LNCAP (cell line): ENCODE measurements at regions not wholly inside any gene's neighbourhood (a gene's known extent, or its start where the extent isn't known, plus 50 kb on each side); places are given as distances from the start of the nearest gene placed in this dataset.

Experiments
- TF ChIP-seq, protein P1 (sequence below): fragments of 450-650 bp; IDR thresholded peaks from 2 replicates; pipeline ENCODE4 v1.5.1; 2017; ENCODE audit warnings: mild to moderate bottlenecking

DNA sequence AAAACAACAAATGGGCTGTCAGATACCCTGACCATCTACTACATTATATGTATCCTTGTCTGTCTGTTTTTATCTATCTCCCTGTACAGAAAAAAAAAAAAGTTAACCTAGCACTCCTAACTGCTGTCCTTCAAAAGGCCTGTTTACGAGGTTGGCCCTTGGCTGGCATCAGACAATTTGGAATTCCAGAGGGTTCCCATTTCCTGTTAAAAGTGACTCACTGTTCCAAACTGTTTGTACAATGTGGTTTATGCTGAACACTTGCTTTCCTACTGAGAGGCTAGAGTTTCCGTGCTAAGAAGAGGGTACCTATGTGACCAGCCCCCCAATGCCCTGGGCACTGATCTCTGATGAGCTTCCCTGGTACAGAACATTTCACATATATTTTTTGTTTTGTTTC, 65.9 kb upstream of the HMGXB4 start:
- TF ChIP-seq, protein P1, sequence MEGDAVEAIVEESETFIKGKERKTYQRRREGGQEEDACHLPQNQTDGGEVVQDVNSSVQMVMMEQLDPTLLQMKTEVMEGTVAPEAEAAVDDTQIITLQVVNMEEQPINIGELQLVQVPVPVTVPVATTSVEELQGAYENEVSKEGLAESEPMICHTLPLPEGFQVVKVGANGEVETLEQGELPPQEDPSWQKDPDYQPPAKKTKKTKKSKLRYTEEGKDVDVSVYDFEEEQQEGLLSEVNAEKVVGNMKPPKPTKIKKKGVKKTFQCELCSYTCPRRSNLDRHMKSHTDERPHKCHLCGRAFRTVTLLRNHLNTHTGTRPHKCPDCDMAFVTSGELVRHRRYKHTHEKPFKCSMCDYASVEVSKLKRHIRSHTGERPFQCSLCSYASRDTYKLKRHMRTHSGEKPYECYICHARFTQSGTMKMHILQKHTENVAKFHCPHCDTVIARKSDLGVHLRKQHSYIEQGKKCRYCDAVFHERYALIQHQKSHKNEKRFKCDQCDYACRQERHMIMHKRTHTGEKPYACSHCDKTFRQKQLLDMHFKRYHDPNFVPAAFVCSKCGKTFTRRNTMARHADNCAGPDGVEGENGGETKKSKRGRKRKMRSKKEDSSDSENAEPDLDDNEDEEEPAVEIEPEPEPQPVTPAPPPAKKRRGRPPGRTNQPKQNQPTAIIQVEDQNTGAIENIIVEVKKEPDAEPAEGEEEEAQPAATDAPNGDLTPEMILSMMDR: no peak

DNA sequence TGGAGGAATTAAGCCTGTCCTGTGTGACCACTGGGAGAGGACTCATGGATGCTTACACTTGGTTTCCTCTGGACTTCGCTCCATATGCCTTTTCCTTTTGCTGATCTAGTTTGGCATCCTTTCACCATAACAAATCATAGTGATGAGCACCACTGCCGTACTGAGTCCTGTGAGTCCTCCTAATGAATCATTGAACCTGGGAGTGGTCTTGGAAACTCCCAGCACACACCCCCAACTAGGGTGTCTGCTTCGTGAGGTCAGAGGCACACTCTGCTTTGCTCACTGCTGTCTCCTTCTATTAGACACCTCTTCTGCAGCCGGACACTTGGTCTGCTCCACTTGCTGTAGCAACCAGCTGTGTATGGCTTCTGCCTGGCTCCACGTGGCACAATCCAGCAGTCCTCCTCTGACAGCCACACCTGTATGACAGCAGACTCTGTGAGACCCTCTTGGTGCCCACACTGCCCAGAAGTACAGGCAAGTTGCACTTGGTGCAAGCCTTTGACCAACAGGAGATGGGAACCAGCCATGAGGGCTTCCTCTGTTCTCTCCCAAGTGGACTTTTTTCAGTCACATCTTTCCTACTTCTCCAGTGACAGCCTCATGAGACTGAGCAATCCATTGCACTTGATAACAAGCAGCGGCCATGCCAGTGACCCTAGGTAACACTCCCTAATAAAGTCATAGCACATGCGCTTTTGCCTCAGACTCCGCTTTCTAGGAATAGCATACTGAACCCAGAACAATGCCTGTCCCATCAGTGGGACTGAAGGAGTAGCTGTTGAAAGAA, 65.0 kb upstream of the HMGXB4 start:
- TF ChIP-seq, protein P1: no peak

DNA sequence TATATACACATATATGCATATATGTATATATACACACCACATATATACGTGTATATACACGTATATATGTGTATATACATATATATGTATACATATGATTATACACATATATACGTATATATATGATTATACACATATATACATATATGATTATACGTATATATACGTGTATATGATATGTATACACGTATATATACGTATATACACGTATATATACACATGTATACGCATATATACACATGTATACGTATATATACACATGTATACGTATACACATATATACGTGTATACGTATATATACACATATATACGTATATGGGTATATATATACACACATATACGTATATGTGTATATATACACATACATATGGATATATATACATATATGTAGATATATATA, 62.1 kb upstream of the HMGXB4 start:
- TF ChIP-seq, protein P1: no peak

DNA sequence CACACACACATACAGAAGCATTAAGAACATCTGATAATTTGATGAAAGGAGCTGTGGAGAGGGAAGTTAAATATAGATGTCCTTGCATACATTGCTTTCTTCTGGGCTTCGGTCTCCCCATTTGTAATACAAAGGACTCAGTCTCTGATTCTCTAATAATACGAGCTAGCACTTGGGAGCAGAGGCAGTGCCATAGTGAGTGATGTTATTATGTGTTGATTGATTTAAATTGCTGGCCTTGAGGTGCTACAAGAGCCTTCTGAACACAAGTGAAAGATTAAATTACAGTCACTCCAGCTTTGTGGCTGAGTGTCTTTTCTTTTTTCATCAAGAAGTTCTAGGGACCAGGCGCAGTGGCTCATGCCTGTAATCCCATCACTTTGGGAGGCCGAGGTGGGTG, 61.5 kb upstream of the HMGXB4 start:
- TF ChIP-seq, protein P1: no peak

DNA sequence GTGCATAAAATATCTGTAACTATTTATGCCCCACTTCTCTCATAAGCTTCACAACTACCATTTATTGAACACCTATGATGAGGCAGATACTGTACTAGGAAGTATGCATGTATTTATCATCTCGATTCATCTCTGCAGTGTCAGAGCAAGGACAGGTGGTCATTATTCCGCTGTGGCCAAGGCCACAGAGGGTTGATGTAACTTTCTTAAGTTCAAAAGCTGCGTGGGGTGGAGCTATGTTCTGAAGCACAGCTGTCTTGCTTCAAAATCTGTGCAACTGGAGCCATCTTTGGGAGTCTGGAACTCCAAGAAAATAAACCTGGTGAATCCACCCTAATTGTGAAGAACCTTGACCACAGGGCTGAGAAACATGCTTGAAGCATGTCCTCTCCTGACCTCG, 60.2 kb upstream of the HMGXB4 start:
- TF ChIP-seq, protein P1: no peak

DNA sequence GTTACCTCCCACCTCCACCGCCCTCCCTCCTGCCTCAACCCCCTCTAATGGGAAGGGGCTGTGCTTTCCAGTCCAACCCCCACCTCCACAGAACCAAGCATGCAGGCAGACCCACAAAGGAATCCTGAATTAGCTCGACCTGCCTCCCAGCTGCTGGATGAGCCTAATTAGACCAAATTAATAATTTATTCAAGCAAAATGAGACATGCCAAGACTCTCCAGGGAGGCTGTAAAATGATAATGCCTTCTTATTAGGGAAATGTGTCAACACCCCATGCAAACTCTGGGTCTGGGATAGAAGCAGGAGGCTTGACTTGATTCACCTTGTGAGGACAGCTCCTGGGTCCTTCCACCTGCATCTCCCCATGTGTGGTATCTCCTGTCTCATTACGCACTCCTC, 59.4 kb upstream of the HMGXB4 start:
- TF ChIP-seq, protein P1: no peak

DNA sequence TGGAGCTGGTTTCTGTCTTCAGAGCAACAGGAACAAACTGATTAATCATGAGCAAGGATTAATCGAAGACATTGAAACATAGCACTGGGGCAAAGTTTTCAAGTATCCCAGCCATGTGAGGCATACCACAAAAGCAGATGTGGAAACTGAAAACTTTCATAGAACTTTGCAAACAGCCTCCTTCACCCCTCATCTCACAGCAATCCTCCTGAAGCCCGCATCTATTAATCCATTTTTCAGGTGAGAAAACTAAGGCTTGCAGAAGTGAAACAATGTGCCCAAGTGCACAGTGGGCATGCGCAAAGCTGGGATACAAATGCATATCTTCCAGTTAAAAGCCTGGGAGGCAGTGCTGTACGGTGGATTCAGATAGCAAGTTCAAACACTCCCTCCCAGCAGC, 58.6 kb upstream of the HMGXB4 start:
- TF ChIP-seq, protein P1: no peak

DNA sequence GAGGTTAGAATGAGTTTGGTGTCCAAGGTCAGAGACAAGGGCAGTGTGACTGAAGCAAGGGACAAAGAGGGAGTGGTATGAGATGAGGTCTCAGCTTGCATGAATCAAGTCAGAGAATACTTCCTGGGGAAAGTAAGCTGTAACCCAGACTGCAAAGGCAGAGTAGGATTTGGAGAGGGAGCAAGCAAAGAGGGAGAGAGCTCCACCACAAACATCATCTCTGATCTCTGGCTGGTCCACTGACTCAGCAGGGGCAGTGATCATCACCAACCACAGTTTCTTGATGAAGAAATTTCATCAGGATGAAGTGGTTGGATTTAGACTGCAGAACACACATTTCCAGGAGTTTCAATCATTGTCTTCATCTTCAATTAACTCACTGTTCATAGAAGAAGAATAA, 54.9 kb upstream of the HMGXB4 start:
- TF ChIP-seq, protein P1: no peak
